IMR-90 (cell line): ENCODE measurements at regions not wholly inside any gene's neighbourhood (a gene's known extent, or its start where the extent isn't known, plus 50 kb on each side); places are given as distances from the start of the nearest gene placed in this dataset.

Source experiments
- BHLHE40 ChIP-seq: fragments of 150-350 bp; IDR thresholded peaks from 2 replicates; pipeline ENCODE4 v1.6.1; 2016; ENCODE audit warnings: mild to moderate bottlenecking, low read depth, low read length
- MAFK ChIP-seq: IDR thresholded peaks from 2 replicates; pipeline ENCODE4 v1.6.1; 2012; ENCODE audit warnings: low read depth, low read length, improper control_type of control experiment
- POLR2A ChIP-seq: IDR thresholded peaks from 2 replicates; pipeline ENCODE4 v1.6.1; 2012; ENCODE audit warnings: mild to moderate bottlenecking, low read depth, low read length
- TF ChIP-seq, protein P1 (sequence below): conservative IDR thresholded peaks from 2 replicates; pipeline ENCODE4 v1.5.1; 2012; ENCODE audit warnings: mild to moderate bottlenecking, low read depth, low read length, improper control_type of control experiment

- TF ChIP-seq, protein P1, sequence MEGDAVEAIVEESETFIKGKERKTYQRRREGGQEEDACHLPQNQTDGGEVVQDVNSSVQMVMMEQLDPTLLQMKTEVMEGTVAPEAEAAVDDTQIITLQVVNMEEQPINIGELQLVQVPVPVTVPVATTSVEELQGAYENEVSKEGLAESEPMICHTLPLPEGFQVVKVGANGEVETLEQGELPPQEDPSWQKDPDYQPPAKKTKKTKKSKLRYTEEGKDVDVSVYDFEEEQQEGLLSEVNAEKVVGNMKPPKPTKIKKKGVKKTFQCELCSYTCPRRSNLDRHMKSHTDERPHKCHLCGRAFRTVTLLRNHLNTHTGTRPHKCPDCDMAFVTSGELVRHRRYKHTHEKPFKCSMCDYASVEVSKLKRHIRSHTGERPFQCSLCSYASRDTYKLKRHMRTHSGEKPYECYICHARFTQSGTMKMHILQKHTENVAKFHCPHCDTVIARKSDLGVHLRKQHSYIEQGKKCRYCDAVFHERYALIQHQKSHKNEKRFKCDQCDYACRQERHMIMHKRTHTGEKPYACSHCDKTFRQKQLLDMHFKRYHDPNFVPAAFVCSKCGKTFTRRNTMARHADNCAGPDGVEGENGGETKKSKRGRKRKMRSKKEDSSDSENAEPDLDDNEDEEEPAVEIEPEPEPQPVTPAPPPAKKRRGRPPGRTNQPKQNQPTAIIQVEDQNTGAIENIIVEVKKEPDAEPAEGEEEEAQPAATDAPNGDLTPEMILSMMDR, result no peak
- TF ChIP-seq POLR2A (no peak), BHLHE40 (no peak), MAFK (no peak)
Observed at GRCh38 chr3:95758707-95759106, 1055.7 kb upstream of the EPHA6 start.
